CD14-positive monocyte (primary cell): ENCODE measurements at regions not wholly inside any gene's neighbourhood (a gene's known extent, or its start where the extent isn't known, plus 50 kb on each side); places are given as distances from the start of the nearest gene placed in this dataset.
A peak's percentile ranks its signal among the peaks of the same experiment; 100 is the strongest.

Source experiments
- DNase-seq, 3 donors: peaks; one replicate each; pipeline ENCODE4 v3.0.0-alpha.2; 2011 to 2022
- H2AFZ ChIP-seq: 2 replicates; pipeline ENCODE4 v1.6.0; 2012; ENCODE audit warnings: mild to moderate bottlenecking, low read depth, low read length, inconsistent platforms; ENCODE audit not compliant: insufficient read depth, poor library complexity, severe bottlenecking
- H3K27ac ChIP-seq, 2 donors: 1 replicate in 1 of 2; 2 replicates in 1 of 2; pipeline ENCODE4 v1.5.1; 2012 to 2013; ENCODE audit warnings: low read length in 2 of 2, control low read depth in 1 of 2, inconsistent platforms in 1 of 2, low read depth in 1 of 2, mild to moderate bottlenecking in 1 of 2
- H3K27me3 ChIP-seq, 2 donors: one replicate each; pipeline versions ENCODE4 v1.6.0 to v1.6.1; 2011 to 2013; ENCODE audit warnings: low read length in 2 of 2; ENCODE audit not compliant: control insufficient read depth in 2 of 2, insufficient read depth in 2 of 2
- H3K36me3 ChIP-seq, 2 donors: replicated peaks in 1 of 2; 1 replicate in 1 of 2; 2 replicates in 1 of 2; pipeline versions ENCODE4 v1.5.1 to v1.6.1; 2012 to 2013; ENCODE audit warnings: low read length in 2 of 2, control low read depth in 1 of 2, inconsistent platforms in 1 of 2, mild to moderate bottlenecking in 1 of 2; ENCODE audit not compliant: insufficient read depth in 2 of 2, control insufficient read depth in 1 of 2
- H3K4me1 ChIP-seq, 2 donors: 1 replicate in 1 of 2; 2 replicates in 1 of 2; pipeline versions ENCODE4 v1.5.1 to v1.6.1; 2012 to 2013; ENCODE audit warnings: low read length in 2 of 2, control low read depth in 1 of 2, inconsistent platforms in 1 of 2, mild to moderate bottlenecking in 1 of 2, moderate library complexity in 1 of 2; ENCODE audit not compliant: insufficient read depth in 2 of 2, control insufficient read depth in 1 of 2
- H3K4me2 ChIP-seq: replicated peaks from 2 replicates; pipeline ENCODE3; 2012; ENCODE audit warnings: low read length, moderate library complexity, mild to moderate bottlenecking; ENCODE audit not compliant: poor library complexity, severe bottlenecking; ENCODE audit errors: extremely low read depth
- H3K4me3 ChIP-seq, 3 experiments: fragments of 200-600 bp in 1 of 3; sonication (generic) in 1 of 3; replicated peaks in 1 of 3; 1 replicate in 2 of 3; 2 replicates in 1 of 3; pipeline ENCODE4 v1.5.1; 2011 to 2013; ENCODE audit warnings: low read length in 3 of 3, mild to moderate bottlenecking in 3 of 3, control low read depth in 2 of 3, low read depth in 2 of 3, inconsistent platforms in 1 of 3, moderate library complexity in 1 of 3
- H3K79me2 ChIP-seq: 2 replicates; pipeline ENCODE4 v1.6.0; 2012; ENCODE audit warnings: mild to moderate bottlenecking, control low read depth, inconsistent platforms, low read length, moderate library complexity; ENCODE audit not compliant: insufficient read depth
- H3K9ac ChIP-seq: 2 replicates; pipeline ENCODE4 v1.6.0; 2017; ENCODE audit warnings: low read length, mild to moderate bottlenecking; ENCODE audit not compliant: insufficient read depth, poor library complexity, severe bottlenecking
- H3K9me3 ChIP-seq, 2 donors: replicated peaks in 1 of 2; 1 replicate in 1 of 2; 2 replicates in 1 of 2; pipeline versions ENCODE4 v1.5.1 to v1.6.1; 2012 to 2013; ENCODE audit warnings: low read length in 2 of 2, control low read depth in 1 of 2; ENCODE audit not compliant: control insufficient read depth in 1 of 2, insufficient read depth in 1 of 2
- H4K20me1 ChIP-seq: 2 replicates; pipeline ENCODE4 v1.6.0; 2012; ENCODE audit warnings: mild to moderate bottlenecking, low read length, control low read depth, moderate library complexity; ENCODE audit not compliant: insufficient read depth
- H3K27ac Mint-ChIP-seq, 7 donors: one replicate each; pipeline ENCODE4 v1.8.0; 2020; ENCODE audit warnings: mild to moderate bottlenecking in 7 of 7, mixed read lengths in 7 of 7, moderate library complexity in 6 of 7, inconsistent platforms in 2 of 7
- H3K27me3 Mint-ChIP-seq, 3 donors: one replicate each; pipeline ENCODE4 v1.8.0; 2021 to 2022; ENCODE audit warnings: low read depth in 3 of 3, mild to moderate bottlenecking in 3 of 3, mixed read lengths in 3 of 3, moderate library complexity in 3 of 3, inconsistent platforms in 1 of 3
- H3K36me3 Mint-ChIP-seq, 2 donors: one replicate each; pipeline ENCODE4 v1.8.0; 2020; ENCODE audit warnings: mixed read lengths in 2 of 2, inconsistent platforms in 1 of 2, mild to moderate bottlenecking in 1 of 2
- H3K4me1 Mint-ChIP-seq: one replicate; pipeline ENCODE4 v1.8.0; 2020; ENCODE audit warnings: mild to moderate bottlenecking, mixed read lengths
- H3K4me3 Mint-ChIP-seq, 2 donors: one replicate each; pipeline ENCODE4 v1.8.0; 2020; ENCODE audit warnings: mild to moderate bottlenecking in 2 of 2, mixed read lengths in 2 of 2, moderate library complexity in 1 of 2
- H3K9me3 Mint-ChIP-seq, 7 donors: one replicate each; pipeline ENCODE4 v1.8.0; 2020 to 2022; ENCODE audit warnings: mixed read lengths in 7 of 7, mild to moderate bottlenecking in 6 of 7, moderate library complexity in 6 of 7, inconsistent platforms in 2 of 7
- CTCF ChIP-seq: fragments of 200-600 bp; IDR thresholded peaks from one replicate; pipeline ENCODE4 v1.8.0; 2022; ENCODE audit warnings: antibody characterized with exemption, mild to moderate bottlenecking
- WGBS: methylation state at CpG from one replicate; pipeline ENCODE4 v1.1.5; 2013; ENCODE audit warnings: missing lambda C conversion rate; ENCODE audit not compliant: insufficient coverage; 5-methylcytosine and 5-hydroxymethylcytosine counted together
- intact Hi-C, 2 donors: fragments of 100-400 bp; cut with micrococcal nuclease; formaldehyde crosslinking; loops; one replicate each; pipeline versions ENCODE4 v1.15.0 to v1.15.1; 2023

- H3K79me2 ChIP-seq = no peaks in the 10 kb centered on the region
- no peaks in the 10 kb centered on the region for H4K20me1 ChIP-seq
- H3K4me1 ChIP-seq = peaks cover 28 to 30% of the 10 kb centered on the region in 2 donors
- Mint-ChIP-seq H3K36me3 (no peaks in the 10 kb centered on the region), H3K27me3 (peaks cover 0 to 1% (median 0%) of the 10 kb centered on the region in 3 donors), H3K27ac (peak overlapping the region; percentile 96 to 100 (median 98)), H3K4me1 (peaks cover 32% of the 10 kb centered on the region), H3K4me3 (no peak overlapping the region), H3K9me3 (no peaks in the 10 kb centered on the region)
- DNase-seq = no peak
- intact Hi-C loops = loop anchor here in 1 of 2 donors (5.0 kb wide), 1 partner anchor 69 kb away; no protein-coding TSS in a partner anchor
- peak overlapping the region; percentile 16 for H2AFZ ChIP-seq
- TF ChIP-seq CTCF = no peak
- H3K27me3 ChIP-seq = no peaks in the 10 kb centered on the region
- H3K4me2 ChIP-seq = no peak overlapping the region
- peak overlapping the region; percentile 15 for H3K9ac ChIP-seq
- WGBS = 97% methylated on average over 3 of the region's 13 CpGs
- H3K9me3 ChIP-seq = no peaks in the 10 kb centered on the region
- H3K4me3 ChIP-seq = no peak overlapping the region
- H3K27ac ChIP-seq = peak overlapping the region; percentile 95 to 99
- no peaks in the 10 kb centered on the region for H3K36me3 ChIP-seq
Observed at GRCh38 chr7:47671358-47671757, 89.4 kb upstream of the TNS3 start.

GRCh38 chr7:47670729-47671128 lies 88.8 kb upstream of the TNS3 start:
- intact Hi-C loops = loop anchor here in 1 of 2 donors (5.0 kb wide), 1 partner anchor 68 kb away; no protein-coding TSS in a partner anchor
- no peaks in the 10 kb centered on the region for H3K27me3 ChIP-seq
- no peaks in the 10 kb centered on the region for H3K36me3 Mint-ChIP-seq
- WGBS = 40% methylated on average over 4 of the region's 6 CpGs
- H3K36me3 ChIP-seq = no peaks in the 10 kb centered on the region
- H3K9me3 ChIP-seq = no peaks in the 10 kb centered on the region
- no peaks in the 10 kb centered on the region for H3K79me2 ChIP-seq
- peak overlapping the region; percentile 16 for H2AFZ ChIP-seq
- H3K4me3 Mint-ChIP-seq = peak overlapping the region in 1 of 2 donors; percentile 67
- H3K27ac Mint-ChIP-seq = peak overlapping the region; percentile 96 to 100 (median 98)
- peak; percentile 57 to 72 (median 65) for DNase-seq
- H3K4me3 ChIP-seq = peak overlapping the region in 1 of 3 experiments; percentile 1
- H3K4me2 ChIP-seq = peak overlapping the region; percentile 40
- H3K4me1 Mint-ChIP-seq = peaks cover 32% of the 10 kb centered on the region
- H3K27me3 Mint-ChIP-seq = peaks cover 0 to 1% (median 0%) of the 10 kb centered on the region in 3 donors
- TF ChIP-seq CTCF = no peak
- no peaks in the 10 kb centered on the region for H4K20me1 ChIP-seq
- H3K9me3 Mint-ChIP-seq = no peaks in the 10 kb centered on the region
- H3K9ac ChIP-seq = peak overlapping the region; percentile 78
- peaks cover 28 to 30% of the 10 kb centered on the region in 2 donors for H3K4me1 ChIP-seq
- peak overlapping the region; percentile 95 to 99 for H3K27ac ChIP-seq
